ENCODE measurements at regions not wholly inside any gene's neighbourhood (a gene's known extent, or its start where the extent isn't known, plus 50 kb on each side); places are given as distances from the start of the nearest gene placed in this dataset.
"Not testable (repeated sequence)": the region's sequence is repeated elsewhere in the genome, so short reads cannot be mapped to it uniquely, and the experiment has no call there.

DNA sequence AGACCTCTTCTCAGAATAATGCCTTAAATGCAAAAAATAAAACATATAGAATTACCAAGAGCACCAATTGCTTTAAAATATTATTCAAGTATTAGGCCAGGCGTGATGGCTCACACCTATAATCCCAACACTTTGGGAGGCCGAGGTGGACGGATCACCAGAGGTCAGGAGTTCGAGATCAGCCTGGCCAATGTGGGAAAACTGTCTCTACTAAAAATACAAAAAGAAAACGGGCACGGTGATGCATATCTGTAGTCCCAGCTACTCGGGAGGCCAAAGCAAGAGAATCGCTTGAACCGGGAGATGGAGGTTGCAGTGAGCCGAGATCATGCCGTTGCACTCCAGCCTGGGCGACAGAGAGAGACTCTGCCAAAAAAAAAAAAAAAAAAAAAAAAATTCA, 55.4 kb upstream of the RAB6C start:
- DNase-seq: not testable (repeated sequence)

DNA sequence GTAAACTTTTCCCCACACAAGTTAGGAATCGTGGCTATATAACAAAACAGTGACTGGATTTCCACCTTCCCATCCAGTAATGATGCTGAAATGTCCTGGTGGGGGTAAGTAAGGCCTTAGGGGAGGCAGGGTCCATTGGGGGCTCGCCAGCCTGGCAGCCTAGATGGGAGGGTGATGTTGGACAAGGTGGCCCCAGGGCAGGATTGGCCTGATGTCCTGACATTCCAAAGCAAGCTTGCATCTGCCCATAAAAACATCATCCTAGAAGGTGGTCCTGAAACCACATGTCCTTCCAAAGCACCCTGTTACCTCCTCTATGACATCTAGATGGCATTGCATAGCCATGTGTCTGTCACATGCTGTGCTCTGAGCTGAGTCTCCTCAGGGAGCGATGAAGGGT, 54.1 kb upstream of the RAB6C start:
- DNase-seq: no peak

DNA sequence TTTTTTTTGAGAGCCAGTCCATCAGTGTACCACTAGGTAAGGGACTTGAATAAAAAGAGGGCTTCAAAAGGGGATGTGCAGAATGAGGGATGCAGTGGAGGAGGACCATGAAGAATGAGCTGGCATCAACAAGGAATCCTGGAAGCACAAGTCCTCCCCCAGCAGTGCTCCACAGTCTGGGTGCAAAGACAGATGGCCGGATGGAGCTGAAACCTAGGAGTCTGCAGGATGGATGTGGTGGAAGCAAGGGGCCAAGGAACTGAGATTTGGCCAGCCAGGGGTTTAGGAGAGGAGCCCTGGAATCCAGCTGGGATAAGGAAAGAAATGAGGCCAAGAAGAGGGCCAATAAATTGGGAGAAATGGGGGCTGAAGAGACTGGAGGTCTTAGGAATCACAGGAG, 51.8 kb upstream of the RAB6C start:
- no peak for DNase-seq

DNA sequence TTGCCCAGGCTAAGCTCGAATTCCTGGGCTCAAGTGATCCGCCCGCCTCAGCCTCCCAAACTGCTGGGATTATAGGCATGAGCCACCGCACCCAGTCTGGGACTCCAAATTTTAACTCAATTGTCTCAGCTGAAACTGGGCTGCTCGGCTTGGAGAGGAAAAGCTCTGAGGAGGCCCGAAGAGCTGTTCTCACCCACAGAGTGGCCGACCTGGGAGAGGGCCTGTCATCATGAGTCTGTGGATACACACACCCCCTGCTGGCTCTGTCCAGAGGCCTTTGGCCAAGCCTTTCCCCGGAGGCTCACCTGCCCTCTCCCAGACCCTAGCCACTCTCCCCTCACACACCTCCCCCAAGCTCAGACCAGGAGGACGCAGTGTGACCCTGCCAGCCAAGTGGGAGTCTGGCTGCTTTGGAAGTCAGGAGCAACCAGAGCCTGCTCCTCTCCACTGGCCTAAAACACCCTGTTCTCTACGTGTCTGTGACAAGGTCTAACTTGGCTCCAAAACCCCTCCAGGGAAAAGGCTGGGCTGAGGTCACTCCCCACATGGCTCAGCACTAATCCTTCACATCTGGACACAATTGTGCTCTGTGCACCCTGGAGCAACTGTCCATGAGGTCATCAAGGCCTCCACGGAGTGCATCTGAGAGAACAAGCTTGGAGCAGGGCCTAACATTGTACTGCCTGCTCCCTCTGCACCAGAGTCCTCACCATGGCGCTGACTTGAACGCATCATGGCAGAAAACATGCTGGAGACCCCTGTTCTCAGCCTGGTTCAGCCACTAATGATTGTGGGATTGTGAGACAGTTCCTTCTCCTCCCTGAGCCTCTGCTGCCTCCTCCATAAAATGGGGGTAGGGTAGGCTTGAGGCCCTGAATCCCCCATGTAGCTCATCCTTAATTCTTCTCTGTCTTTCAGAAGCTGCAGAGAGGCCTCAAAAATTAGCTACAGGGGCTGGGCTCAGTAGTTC, 49.9 kb upstream of the RAB6C start:
- no peak for DNase-seq

All from DMS153 (cell line).